DND-41 (cell line): ENCODE measurements at regions not wholly inside any gene's neighbourhood (a gene's known extent, or its start where the extent isn't known, plus 50 kb on each side); places are given as distances from the start of the nearest gene placed in this dataset.

Experiments
- EZH2 ChIP-seq: IDR thresholded peaks from 3 replicates; pipeline ENCODE4 v1.6.1; 2012; ENCODE audit warnings: borderline replicate concordance, low read depth, mild to moderate bottlenecking, moderate library complexity, low read length, inconsistent platforms; ENCODE audit not compliant: severe bottlenecking
- TF ChIP-seq, protein P1 (sequence below): IDR thresholded peaks from 2 replicates; pipeline ENCODE4 v1.5.1; 2012; ENCODE audit warnings: borderline replicate concordance, low read length, moderate library complexity, mild to moderate bottlenecking; ENCODE audit not compliant: poor library complexity, severe bottlenecking; ENCODE audit errors: extremely low read depth

DNA sequence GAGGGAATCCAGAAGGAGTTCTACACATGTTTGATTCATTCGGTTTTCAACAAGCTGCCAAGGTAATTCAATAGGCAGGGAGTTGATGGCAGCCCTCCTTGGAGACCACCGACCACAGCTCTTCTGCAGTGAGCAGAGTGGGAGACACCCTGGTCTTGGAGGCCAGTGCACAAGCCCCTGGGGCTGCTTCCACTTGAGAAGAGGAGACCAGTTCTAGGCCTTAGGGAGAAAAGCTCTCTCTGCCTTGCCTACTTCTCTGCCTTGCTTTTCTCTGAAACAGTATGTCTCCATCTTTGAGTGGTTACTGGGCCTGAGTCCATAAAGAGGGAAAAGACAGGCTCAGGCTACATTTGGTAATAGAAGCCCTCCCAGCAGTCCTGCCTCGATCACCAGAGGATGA is 671.9 kb downstream of the UQCRFS1 start:
- TF ChIP-seq EZH2: no peak
- TF ChIP-seq, protein P1, sequence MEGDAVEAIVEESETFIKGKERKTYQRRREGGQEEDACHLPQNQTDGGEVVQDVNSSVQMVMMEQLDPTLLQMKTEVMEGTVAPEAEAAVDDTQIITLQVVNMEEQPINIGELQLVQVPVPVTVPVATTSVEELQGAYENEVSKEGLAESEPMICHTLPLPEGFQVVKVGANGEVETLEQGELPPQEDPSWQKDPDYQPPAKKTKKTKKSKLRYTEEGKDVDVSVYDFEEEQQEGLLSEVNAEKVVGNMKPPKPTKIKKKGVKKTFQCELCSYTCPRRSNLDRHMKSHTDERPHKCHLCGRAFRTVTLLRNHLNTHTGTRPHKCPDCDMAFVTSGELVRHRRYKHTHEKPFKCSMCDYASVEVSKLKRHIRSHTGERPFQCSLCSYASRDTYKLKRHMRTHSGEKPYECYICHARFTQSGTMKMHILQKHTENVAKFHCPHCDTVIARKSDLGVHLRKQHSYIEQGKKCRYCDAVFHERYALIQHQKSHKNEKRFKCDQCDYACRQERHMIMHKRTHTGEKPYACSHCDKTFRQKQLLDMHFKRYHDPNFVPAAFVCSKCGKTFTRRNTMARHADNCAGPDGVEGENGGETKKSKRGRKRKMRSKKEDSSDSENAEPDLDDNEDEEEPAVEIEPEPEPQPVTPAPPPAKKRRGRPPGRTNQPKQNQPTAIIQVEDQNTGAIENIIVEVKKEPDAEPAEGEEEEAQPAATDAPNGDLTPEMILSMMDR: no peak
